CD4-positive, alpha-beta T cell treated with Interleukin-15 for 1 hour (primary cell): ENCODE measurements at regions not wholly inside any gene's neighbourhood (a gene's known extent, or its start where the extent isn't known, plus 50 kb on each side); places are given as distances from the start of the nearest gene placed in this dataset.
"Not testable (repeated sequence)": the region's sequence is repeated elsewhere in the genome, so short reads cannot be mapped to it uniquely, and the experiment has no call there.

Source experiments
- DNase-seq: peaks from one replicate; pipeline ENCODE4 v3.0.0-alpha.2; 2020

DNA sequence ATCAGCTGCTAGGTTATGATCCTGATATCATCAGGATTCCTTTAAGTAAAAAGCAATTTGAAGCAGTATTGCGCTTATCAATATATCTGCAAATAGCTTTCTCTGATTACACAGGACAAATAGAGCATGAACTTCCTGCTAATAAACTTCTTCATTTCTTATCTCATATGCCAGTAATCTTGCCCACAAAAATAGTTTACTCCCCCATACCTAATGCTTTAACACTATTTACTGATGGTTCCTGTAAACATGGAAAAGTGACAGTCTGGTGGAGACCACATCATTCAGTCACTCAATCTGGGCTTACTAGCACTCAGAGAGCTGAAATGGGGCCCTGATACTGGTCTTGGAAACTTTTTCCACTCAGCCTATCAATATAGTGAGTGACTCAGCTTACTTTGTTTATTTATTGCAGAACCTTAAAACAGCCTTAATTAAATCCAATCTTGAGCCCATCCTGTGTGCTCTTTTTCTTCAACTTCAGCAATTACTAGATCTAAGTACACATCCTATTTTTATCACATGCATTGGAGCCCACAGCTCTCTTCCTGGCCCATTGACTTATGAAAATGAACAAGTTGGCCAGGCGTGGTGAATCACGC is 1464.3 kb downstream of the UQCRFS1 start:
- no peak for DNase-seq

DNA sequence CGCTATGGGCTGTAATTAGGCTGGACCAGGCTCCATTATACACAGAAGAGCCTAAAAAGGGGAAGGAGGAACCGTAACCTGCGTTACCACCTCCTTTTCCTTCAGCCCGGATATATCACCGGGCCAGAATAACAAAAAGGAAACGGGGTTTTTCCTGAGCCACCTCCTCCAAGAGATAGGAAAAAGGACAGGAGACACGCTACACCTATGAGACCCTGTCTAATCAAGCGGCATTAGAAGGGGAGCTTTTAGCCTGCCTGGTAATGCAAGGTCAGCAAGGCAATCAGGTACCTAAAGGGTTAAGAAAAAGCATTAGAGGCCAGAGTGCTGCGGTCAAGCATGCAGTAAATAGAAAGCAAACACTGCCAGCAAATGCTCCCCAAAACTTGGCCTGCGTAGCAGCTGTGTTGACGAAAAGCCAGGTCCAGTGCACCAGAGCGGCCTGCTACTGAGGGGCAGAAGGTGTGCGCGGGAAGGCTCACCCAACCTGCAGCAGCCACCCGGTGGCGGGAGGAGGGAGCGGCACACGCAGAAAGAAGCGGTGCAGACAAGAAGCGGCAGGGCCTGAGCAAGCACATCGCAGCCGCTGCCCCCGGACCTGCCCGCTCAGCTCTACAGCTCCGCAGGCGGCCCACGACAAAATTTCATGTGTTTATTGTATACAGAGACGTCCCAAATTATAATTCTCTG is 1466.1 kb downstream of the UQCRFS1 start:
- no peak for DNase-seq

DNA sequence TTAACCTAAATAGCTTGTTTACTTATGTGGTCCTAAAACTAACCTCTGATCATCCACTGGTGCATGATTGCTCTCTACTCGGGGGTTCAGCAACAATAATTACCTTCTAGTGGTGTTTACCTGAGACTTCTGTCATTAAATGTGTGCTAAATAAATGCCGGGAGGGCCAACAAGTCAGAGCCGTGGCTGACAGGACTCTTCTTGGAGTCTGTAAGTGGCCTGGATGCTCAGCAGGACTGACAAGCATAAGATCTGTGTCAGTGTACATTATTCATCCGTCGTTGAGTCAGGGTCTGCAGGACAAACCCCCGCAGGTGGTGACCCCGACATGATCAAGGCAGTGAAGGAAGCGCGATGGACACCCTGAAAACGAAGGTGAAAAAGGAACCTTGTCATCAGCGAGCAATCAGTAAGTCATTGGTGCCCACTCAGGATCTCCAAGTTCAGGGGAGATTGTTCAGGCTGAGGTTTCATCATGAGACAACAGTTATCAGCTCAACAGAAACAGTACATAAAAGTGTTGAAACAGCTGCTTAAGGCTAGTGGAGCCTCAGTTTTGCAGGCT is 1466.9 kb downstream of the UQCRFS1 start:
- DNase-seq, result no peak

DNA sequence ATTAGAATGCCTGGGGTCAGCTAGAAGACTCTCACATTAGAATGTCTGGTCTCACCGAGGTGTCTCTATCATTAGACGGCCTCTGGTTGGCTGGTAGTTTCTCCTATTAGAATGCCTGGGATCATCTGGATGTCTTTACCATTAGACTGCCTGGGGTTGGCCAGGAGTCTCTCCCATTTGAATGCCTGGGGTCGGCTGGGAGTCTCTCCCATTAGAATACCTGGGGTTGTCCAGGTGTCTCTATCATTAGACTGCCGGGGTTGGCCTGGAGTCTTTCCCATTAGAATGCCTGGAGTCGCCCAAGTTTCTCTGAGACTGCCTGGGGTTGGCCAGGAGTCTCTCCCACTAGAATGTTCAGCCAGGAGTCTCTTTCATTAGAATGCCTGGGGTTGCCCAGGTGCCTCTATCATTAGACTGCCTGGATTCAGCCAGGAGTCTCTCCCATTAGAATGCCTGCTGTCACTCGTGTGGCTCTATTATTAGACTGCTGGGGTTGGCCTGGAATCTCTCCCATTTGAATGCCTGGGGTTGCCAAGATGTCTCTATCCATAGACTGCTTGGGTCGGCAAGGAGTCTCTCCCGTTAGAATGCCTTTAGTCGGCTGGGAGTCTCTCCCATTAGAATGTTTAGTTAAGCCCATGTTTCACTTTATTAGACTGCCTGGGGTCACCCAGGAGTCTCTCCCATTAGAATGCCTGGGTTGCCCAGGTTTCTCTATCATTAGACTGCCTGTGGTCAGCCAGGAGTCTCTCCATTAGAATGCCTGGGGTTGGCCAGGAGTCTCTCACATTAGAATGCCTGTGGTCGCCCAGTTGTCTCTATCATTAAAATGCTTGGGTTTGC is 1467.8 kb downstream of the UQCRFS1 start:
- no peak for DNase-seq

DNA sequence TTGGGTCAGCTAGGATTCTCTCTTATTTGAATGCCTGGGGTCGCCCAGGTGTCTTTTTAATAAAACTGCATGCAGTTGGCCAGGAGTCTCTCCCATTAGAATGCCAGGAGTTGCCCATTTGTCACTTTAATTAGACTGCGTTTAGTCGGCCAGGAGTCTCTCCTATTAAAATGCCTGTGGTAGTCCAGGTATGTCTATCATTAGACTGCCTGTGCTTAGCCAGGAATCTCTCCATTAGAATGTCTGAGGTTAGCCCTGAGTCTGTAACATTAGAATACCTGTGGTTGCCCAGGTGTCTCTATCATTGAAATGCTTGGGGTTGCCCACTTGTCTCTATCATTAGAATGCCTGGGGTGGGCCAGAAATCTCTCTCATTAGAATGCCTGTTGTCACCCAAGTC is 1470.9 kb downstream of the UQCRFS1 start:
- DNase-seq, result no peak

- no peak for DNase-seq
Measured at GRCh38 chr19:27741236-27741635, 1471.7 kb downstream of the UQCRFS1 start.

GRCh38 chr19:27740396-27740795 is 1472.6 kb downstream of the UQCRFS1 start:
- DNase-seq, result no peak

DNA sequence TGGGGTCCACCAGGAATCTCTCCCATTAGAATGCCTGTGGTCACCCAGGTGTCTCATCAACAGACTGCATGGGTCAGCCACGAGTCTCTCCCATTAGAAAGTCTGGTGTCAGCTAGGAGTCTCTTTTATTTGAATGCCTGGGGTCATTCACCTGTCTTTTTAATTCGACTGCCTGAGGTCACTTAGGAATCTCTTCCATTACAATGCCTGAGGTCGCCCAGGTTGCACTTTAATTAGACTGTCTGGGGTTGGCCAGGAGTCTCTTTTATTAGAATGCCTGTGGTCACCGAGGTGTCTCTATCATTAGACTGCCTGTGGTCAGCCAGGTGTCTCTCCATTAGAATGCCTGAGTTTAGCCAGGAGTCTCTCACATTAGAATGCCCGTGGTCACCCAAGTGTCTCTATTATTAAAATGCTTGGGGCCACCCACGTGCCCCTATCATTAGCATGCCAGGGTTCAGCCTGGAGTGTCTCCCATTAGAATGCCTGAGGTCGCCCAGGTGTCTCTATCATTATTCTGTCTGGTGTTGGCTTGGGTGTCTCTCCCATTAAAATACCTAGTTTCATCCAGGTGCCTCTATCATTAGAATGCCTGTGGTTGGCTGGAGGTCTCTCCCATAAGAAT is 1474.3 kb downstream of the UQCRFS1 start:
- no peak for DNase-seq

- no peak for DNase-seq
Measured at GRCh38 chr19:27736225-27736624, 1476.7 kb downstream of the UQCRFS1 start.

DNA sequence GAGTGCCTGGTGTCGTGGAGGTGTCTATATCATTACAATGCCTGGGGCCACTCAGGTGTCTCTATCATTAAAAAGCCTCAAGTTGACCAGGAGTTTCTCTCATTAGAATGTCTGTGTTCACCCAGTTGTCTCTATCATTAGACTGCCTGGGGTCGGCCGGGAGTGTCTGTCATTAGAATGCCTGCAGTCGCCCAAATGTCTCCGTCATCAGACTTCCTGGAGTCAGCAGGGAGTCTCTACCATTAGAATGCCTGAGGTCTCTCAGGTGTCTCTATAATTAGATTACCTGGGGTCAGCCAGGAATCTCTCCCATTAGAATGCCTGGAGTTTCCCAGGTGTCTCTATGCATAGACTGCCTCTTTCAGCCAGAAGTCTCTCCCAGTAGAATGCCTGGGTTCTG is 1477.6 kb downstream of the UQCRFS1 start:
- DNase-seq, result no peak

DNA sequence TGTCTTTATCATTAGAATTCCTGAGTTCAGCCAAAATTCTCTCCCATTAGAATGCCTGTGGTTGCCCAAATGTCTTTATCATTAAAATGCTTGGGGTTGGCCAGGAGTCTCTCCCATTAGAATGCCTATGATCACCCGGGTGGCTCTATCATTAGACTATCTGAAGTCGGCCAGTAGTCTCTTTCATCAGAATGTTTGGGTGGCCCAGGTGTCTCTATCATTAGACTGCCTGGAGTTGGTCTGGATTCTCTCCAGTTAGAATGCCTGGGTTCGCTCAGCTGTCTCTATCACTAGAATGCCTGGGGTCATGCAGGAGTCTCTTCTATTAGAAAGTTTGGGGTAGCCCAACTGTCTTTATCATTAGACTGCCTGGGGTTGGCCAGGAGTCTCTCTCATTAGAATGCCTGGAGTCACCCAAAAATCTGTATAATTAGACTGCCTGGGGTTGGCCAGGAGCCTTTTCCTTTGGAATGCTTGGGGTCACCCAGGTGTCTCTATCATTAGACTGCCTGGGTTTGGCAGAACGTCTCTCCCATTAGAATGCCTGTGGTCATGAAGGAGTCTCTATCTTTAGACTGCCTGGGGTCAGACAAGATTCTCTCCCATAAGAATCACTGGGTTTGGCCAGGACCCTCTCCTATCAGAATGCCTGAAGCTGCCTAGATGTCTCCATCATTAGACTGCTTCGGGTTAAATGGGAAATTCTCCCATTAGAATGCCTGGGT is 1478.3 kb downstream of the UQCRFS1 start:
- no peak for DNase-seq

GRCh38 chr19:27733551-27734266 is 1479.2 kb downstream of the UQCRFS1 start:
- no peak for DNase-seq

- no peak for DNase-seq
Measured at GRCh38 chr19:27729332-27729731, 1483.6 kb downstream of the UQCRFS1 start.

- DNase-seq, result no peak
Measured at GRCh38 chr19:27722625-27723024, 1490.3 kb downstream of the UQCRFS1 start.

GRCh38 chr19:27720155-27720554 is 1492.8 kb downstream of the UQCRFS1 start:
- no peak for DNase-seq

GRCh38 chr19:27719034-27719433 is 1493.9 kb downstream of the UQCRFS1 start:
- no peak for DNase-seq

- DNase-seq, result no peak
Measured at GRCh38 chr19:27718234-27718633, 1494.7 kb downstream of the UQCRFS1 start.

DNA sequence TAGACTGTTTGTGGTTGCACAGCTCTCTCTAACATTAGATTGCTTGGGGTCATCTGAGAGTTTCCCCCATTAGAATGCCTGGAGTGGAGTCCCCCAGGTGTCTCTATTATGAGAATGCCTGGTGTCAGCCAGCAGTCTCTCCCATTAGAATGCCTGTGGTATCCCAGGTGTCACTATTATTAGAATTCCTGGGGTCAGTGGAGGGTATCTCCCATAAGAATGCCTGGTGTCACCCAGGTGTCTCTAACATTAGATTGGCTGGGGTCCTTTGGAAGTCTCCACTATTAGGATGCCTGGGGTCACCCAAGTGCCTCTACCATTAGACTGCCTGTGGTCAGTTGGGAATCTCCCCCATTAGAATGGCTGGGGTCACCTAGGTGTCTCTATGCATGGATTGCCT is 1495.1 kb downstream of the UQCRFS1 start:
- no peak for DNase-seq

GRCh38 chr19:27716922-27717321 is 1496.0 kb downstream of the UQCRFS1 start:
- no peak for DNase-seq

GRCh38 chr19:27714857-27715256 is 1498.1 kb downstream of the UQCRFS1 start:
- no peak for DNase-seq

GRCh38 chr19:27709496-27709895 is 1503.5 kb downstream of the UQCRFS1 start:
- no peak for DNase-seq

- not testable (repeated sequence) for DNase-seq
Measured at GRCh38 chr19:27708986-27709385, 1504.0 kb downstream of the UQCRFS1 start.
